Spleen (tissue), 7 donors: ENCODE measurements at regions not wholly inside any gene's neighbourhood (a gene's known extent, or its start where the extent isn't known, plus 50 kb on each side); places are given as distances from the start of the nearest gene placed in this dataset.

Experiments used
- CTCF ChIP-seq, 11 experiments: fragments of 200-600 bp in 7 of 11; fragments of 450-650 bp in 4 of 11; sonication (generic) in 4 of 11; IDR thresholded peaks in 8 of 11; conservative IDR thresholded peaks in 3 of 11; 1 replicate in 7 of 11; 2 replicates in 4 of 11; pipeline versions ENCODE4 v1.4.0 to v1.8.0; 2016 to 2021; ENCODE audit warnings: antibody characterized with exemption in 11 of 11, inconsistent platforms in 4 of 11, mild to moderate bottlenecking in 1 of 11
- POLR2A ChIP-seq, 3 donors: fragments of 450-650 bp; IDR thresholded peaks; one replicate each; pipeline ENCODE4 v1.5.1; 2017; ENCODE audit warnings: antibody characterized with exemption in 3 of 3, mild to moderate bottlenecking in 1 of 3
- donor health status: DM: no; HTN: no; CAD: no; lungs with moderate emphysema.
- donor health status: DM: no; HTN: no; CAD: no.
- donor health status: DM: no; HTN: no; CAD: no.

- TF ChIP-seq CTCF (IDR thresholded peaks at IDR 0.05 in 8 of 11, conservative IDR thresholded peaks at IDR 0.05 in 3 of 11) (no peak), POLR2A (IDR thresholded peaks at IDR 0.05) (no peak)
Measured at GRCh38 chr14:23877538-23878180, 75.9 kb upstream of the DHRS4 start.
